Skin epidermis (tissue), 12 donors: ENCODE measurements at regions not wholly inside any gene's neighbourhood (a gene's known extent, or its start where the extent isn't known, plus 50 kb on each side); places are given as distances from the start of the nearest gene placed in this dataset.
"Not testable (repeated sequence)": the region's sequence is repeated elsewhere in the genome, so short reads cannot be mapped to it uniquely, and the experiment has no call there.

Source experiments
- H3K27ac ChIP-seq, 21 experiments: fragments of 200-600 bp; sonication (generic) in 11 of 21; one replicate each; pipeline ENCODE4 v1.5.0; 2020; ENCODE audit warnings: mild to moderate bottlenecking in 3 of 21, inconsistent platforms in 2 of 21, moderate library complexity in 2 of 21
- H3K4me3 ChIP-seq, 7 experiments: fragments of 200-600 bp; sonication (generic) in 2 of 7; one replicate each; pipeline ENCODE4 v1.5.0; 2020; ENCODE audit warnings: inconsistent platforms in 2 of 7, mild to moderate bottlenecking in 2 of 7, moderate library complexity in 1 of 7

DNA sequence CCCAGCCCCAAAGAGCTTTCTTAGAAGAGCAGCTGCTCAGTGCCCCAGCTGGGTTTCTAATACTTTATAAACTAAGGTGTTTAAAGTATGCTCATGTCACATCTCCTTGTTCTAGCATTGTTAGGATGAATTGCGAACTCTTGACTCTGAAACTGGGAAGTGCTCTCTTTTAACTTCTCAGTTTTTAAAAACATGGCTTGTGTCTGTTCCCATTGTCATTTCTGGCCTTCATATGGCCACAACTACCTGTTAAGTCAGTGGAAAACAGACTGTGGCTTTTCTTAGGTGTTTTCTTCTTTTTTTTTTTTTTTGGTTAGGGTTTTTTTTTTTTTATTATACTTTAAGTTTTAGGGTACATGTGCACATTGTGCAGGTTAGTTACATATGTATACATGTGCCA lies 164.7 kb downstream of the KCNRG start:
- H3K27ac ChIP-seq: no peak overlapping the region
- H3K4me3 ChIP-seq: no peak overlapping the region

DNA sequence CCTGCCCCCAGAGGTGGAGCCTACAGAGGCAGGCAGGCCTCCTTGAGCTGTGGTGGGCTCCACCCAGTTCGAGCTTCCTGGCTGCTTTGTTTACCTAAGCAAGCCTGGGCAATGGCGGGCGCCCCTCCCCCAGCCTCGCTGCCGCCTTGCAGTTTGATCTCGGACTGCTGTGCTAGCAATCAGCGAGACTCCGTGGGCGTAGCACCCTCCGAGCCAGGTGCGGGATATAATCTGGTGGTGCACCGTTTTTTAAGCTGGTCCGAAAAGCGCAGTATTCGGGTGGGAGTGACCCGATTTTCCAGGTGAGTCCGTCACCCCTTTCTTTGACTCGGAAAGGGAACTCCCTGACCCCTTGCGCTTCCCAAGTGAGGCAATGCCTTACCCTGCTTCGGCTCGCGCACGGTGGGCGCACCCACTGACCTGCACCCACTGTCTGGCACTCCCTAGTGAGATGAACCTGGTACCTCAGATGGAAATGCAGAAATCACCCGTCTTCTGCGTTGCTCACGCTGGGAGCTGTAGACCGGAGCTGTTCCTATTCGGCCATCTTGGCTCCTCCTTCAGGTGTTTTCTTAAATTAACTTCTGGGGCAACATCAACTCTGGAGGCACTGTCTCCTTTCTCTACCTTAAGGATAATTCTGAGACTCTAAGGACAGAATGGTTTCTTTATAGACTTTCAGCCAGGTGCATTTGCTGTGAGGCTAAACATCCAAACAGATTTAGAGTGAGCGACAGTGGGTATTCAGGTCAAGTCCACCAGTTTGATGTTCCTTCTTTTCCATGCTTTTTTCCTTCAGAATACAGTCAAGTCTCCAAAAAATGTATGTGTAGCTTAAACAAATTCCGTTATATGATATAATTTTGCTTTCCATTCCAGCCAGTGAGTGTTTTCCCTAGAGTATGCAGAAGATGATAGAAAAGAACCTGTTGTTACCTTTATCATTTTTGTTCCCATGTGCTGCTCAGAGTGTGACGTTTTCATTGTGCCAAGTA lies 170.8 kb downstream of the KCNRG start:
- not testable (repeated sequence) for H3K4me3 ChIP-seq, H3K27ac ChIP-seq

DNA sequence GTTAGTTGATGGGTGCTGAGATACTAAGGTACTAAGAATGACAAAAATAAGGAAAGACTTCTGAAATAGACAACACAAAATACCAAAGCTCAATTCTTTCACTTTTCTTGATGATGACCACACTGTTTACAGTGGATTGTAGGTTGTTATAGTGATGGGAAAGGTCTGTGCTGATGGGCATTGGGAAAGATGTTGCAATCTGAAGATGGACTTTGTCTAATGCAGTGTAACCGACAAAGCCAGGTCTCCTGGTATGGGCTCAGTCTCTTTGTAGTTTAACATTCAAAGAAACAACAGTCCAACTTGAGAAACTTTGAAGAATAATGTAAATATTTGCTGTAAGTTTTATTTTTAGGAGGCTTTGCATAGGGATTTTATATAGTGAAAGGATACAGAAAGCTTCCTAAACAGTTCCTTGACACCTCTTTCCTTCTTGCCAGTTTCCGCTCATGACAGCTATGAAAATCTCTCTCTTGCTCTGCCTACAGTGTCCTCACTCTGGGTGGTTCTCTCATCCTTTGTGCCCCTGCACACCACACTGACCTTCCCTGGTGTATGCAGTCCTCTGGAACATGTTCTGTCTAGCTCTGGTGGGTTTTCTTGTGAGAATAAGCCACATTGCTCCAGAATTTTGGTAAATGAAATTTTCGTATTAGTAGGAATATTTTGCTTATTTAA lies 172.2 kb downstream of the KCNRG start:
- no peak overlapping the region for H3K4me3 ChIP-seq
- no peak overlapping the region for H3K27ac ChIP-seq

DNA sequence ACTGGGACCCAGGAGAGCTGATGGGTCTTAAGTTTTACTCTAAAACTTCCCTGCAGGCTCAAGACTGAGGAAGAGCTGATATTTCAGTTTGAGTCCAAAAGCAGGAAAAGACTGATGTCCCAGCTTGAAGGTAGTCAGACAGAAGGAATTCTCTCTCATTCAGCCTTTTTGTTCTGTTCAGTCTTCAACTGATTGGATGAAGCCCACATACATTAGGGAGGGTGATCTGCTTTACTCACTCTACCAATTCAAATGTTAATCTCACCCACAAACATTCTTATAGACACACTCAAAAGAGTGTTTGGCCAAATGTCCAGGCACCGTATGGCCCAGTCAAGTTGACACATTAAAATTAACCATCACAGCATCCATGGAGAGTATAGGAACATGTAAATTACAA lies 173.5 kb downstream of the KCNRG start:
- Histone ChIP-seq H3K27ac (no peak overlapping the region), H3K4me3 (no peak overlapping the region)

DNA sequence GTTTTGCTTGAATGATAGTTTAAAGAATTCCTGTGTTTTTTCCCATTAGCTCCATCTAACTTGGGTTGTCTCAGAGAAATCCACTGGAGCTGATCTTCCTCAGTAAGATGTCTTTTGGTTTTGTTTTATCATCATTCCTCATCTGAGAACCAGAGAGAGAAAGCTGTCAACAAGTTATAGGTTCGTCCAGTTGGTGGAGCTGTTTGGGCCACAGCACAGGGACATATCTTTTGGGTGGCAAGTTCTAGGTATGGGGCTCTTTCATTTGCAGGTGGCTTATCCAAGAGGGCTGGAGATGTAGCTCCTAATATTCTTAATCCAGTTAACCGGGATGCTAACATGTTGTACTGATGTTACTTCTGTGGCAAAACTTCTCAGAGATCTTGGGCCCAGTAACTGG lies 174.2 kb downstream of the KCNRG start:
- Histone ChIP-seq H3K27ac (no peak overlapping the region), H3K4me3 (no peak overlapping the region)

DNA sequence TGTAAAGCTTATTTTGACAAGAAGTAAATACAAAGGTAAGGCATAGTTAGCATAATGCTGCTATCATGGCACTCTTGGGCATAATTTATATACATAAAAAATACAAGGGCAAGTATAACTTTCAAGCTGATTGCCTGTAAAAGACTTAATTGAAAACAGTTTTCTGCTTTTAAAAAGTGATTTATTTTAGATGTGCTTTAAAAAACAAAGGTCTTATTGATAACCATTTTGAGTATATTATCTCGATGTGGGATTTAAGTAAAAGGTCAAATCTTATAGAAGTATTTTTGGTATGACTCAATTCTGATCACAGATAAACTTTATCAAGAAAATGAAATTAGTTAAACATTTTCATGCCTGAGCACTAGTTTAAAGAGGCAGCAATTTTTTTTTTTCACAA lies 175.8 kb downstream of the KCNRG start:
- peak overlapping the region in 1 of 21 experiments; percentile 3 for H3K27ac ChIP-seq
- H3K4me3 ChIP-seq: no peak overlapping the region

DNA sequence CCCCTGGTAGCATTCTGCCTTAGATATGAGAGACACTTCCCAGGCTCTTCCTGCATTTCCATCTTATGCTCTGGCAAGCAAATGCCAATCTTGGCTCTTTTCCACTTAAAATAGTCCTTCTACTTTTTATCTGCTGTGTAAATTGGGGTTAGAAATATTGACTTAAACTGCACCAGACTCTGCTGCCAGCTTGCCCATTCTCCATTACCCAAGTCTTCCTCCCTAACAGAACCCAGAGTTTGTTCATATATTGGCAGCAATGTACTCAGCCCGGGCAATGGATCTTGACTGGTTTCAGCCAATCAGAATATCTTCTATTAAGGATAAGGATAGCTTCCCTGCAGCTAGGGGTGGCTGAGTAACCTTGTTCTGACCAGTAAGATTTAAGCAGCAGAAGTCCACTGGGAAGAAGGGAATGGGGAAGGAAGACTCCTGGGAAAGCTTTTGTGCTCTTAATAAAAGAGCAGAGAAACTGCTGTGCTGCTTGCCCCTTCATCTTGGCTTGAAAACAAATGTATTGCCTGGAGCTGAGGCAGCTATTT lies 177.1 kb downstream of the KCNRG start:
- Histone ChIP-seq H3K27ac (no peak overlapping the region), H3K4me3 (no peak overlapping the region)

DNA sequence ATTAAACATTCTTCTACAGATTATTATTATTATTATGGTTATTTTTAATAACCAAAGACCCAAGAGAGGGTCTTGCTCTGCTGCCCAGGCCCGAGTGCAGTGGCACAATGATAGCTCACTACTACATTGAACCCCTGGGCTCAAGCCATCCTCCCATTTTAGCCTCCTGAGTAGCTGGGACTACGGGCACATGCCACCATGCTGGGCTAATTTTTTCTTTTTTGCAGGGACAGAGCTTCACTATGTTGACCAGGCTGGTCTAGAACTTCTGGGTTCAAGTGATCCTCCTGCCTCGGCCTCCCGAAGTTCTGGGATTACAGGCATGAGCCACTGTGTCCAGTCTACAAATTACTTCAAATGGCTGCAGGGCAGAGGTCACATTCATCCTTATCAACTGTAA lies 179.8 kb downstream of the KCNRG start:
- no peak overlapping the region for H3K27ac ChIP-seq

DNA sequence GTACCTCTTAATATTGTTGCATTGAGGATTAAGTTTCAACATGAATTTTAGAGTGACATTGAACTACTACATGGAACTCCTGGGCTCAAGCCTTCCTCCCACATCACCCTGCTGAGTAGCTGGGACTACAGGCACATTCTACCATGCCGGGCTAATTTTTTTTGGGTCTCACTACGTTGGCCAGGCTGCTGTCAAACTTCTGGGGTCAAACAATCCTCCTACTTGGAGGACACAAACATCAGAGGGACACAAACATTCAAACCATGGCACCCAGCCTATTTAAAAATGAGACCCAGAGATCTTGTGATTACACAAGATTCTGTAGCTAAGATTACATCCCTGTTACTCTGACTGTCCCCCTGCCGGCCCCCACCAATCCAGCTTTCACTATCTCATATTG lies 180.9 kb downstream of the KCNRG start:
- no peak overlapping the region for H3K27ac ChIP-seq
- H3K4me3 ChIP-seq: no peak overlapping the region

More for the DNA sequence above, 179.8 kb downstream of the KCNRG start:
- no peak overlapping the region for H3K4me3 ChIP-seq

DNA sequence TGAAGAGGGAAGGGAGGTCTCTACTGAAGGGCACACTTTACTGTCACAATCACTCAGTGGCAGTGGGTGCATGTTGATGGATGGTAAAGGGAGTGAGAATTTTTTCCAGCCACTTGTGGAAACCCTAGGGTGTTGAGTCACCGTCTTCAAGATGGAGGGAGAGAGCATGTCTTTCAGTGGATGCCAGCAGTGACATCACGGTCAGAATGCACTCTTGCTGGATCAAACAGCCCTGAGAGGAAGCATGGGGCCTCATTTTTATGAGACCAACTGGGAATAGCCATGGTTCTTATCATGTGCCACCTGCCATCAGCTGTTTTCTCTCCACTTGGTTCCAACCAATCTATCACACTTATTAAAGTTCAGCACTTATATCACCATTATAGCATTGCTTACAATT lies 182.5 kb downstream of the KCNRG start:
- no peak overlapping the region for H3K27ac ChIP-seq

DNA sequence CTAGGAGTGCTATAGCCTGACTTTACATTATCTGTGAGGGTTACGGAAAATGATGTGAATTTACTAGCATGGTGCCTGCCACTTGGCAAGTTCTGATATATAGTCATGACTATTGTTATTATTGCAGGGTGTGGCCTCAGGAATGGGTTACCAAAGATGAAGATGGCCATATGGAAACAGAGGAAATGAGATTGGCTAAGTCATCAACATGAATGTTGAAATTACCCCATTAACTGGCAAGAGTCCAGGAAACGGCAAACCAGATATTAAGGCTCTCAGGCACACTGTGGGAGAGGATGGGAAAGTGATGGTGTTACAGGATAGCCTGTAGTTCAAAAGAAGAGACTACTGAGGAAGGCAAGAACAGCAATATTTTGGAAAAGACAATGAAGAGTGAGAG lies 183.3 kb downstream of the KCNRG start:
- Histone ChIP-seq H3K27ac (no peak overlapping the region), H3K4me3 (no peak overlapping the region)

More for the DNA sequence above, 182.5 kb downstream of the KCNRG start:
- H3K4me3 ChIP-seq: no peak overlapping the region

DNA sequence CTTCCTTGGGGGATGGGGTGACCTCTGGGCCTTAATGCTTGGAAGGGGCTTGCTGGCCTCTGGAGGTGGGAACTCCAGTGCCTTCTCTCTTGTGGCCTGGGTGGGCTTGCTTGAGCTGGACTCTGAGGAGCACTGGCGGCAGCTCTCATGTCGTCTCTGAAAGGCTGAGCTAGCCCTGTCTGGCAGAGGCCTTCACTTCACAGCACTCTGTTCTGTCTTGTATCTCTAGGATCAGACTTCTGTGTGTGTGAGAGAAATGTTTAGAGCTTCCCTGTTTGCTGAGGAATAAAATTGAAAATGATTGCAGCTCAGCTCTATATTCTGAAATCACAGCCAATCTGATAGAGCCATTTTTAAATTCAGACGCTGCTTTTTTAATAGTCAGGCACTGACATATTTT lies 185.3 kb downstream of the KCNRG start:
- Histone ChIP-seq H3K27ac (no peak overlapping the region), H3K4me3 (no peak overlapping the region)

DNA sequence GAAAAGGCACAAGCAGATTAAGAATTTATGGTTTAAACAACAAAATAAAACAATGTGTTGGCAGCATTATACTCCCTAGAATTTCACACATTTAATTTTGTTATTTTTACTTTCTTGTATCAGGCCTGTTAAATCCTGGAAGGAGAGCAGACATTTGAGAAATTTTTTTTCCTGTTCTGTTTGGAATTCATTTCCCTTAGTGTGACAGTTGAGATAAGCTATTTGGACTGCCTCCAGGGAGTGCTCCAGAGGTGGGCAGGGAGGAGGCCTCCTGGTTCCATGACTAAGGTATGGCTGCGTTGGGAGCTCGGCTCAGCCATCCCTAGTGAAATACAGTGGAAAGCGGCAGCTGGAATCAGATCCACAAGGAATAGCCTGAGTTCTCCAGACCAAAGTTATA lies 185.7 kb downstream of the KCNRG start:
- no peak overlapping the region for H3K4me3 ChIP-seq
- no peak overlapping the region for H3K27ac ChIP-seq

DNA sequence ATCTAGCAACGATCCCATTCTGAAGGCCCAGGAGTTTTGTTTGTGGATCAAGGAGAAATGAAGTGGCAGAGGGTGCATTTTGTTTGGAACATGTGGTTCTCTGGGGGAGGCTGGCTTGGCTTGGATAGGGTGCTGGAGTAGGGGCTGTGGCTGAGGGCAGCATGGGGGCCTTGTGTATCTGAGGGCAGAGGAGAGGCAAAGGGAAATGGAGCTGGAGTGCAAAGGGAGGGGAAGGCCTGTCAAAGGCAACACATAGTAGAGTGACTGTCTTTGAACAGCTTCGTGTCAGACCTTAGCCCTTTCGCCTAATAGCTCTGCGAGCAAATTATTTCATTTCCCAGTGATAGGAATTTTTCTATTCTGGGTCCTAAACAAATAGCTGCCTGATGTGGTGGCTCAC lies 187.2 kb downstream of the KCNRG start:
- H3K4me3 ChIP-seq: no peak overlapping the region
- H3K27ac ChIP-seq: no peak overlapping the region

DNA sequence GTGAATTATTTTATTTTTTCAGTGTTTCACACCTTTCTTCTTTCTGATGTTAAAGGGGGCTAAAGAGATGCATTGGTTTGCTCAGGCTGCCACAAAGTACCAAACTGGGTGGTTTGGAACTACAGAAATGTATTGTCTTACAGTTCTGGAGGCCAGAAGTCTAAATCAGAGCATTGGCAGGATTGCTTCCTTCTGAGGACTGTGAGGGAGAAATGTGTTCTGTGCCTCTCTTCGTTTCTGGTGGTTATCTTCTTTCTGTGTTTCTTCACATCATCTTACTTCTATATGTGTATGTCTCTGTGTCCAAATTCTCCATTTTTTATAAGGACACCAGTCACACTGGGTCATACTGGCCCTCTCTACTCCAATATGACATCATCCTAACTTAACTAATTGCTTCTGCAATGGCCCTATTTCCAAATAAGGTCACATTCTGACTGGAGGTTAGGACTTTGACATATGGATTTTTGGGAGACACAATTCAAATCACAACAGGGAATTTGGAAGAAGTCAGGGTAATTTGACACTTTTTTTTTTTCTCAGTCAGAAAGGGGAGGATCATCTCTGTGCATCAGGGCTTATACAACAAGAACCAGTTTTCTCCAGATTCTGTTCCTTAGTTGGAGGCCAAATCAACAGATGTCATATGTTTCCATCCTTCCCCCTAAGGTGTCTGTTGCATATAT lies 188.2 kb downstream of the KCNRG start:
- Histone ChIP-seq H3K27ac (no peak overlapping the region), H3K4me3 (no peak overlapping the region)

DNA sequence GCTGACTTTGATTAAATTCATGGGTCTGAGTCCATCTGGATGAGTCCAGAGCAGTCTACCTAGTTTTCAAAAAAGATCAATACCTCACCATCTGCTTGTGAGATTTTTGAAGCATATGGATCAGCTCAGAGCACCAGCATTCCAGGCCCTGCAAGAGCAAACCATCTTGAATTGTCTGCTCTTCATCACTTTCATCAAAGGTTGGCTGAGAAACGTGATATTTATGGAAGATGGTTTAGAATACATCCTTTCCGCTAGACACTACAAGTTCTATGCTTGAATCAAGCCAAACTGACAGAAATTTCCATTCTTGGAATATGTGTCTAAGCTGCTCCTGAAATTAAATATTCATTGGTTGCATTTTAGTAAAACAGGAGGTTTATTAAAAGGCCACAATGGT lies 190.3 kb downstream of the KCNRG start:
- Histone ChIP-seq H3K27ac (no peak overlapping the region), H3K4me3 (no peak overlapping the region)

DNA sequence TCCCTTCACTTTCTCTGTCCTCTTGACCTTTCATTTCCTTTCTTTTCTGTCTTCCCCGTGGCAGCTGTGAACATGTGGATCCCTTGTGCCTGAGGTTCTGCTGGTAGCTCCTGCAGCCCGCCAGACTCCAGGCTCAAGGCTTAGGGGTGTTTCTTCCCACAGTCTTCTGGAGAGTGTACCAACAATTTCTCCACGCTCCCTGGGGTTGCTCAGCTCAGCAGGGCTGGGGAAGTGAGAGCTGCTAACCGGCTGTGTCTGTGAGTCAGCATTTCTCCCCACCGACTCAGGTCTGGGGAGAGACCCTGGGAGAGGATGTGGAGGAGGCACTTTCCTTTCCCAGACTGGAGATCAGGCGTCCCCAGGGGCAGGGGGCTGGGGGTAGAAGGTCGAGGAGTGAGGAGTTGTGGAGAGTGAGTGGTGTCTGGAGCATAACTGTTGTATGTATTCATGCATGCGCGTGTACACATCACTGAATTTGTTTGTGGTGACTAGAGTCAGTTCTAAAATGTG lies 193.6 kb downstream of the KCNRG start:
- Histone ChIP-seq H3K4me3 (peak overlapping the region in 1 of 7 experiments; percentile 17), H3K27ac (peak overlapping the region in 9 of 21 experiments; percentile 3 to 52 (median 30))

DNA sequence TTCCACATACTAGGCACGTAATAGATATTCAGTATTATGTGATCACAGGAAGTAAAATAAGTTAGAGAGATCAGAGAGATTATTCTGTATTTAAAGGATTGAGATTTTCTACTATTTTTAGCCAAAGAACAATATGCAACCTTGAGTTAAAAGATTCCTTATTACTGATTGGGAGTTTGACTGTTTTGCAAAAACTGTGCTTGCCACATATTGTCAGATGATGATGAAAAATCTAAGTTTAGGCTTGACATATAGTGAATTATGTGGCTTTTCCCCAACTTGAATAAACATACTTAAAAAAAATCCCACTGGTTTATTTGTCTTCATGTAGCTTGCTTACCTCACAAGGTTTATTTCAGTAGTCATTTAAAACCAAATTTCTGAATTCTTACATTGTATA lies 194.4 kb downstream of the KCNRG start:
- Histone ChIP-seq H3K4me3 (no peak overlapping the region), H3K27ac (no peak overlapping the region)

DNA sequence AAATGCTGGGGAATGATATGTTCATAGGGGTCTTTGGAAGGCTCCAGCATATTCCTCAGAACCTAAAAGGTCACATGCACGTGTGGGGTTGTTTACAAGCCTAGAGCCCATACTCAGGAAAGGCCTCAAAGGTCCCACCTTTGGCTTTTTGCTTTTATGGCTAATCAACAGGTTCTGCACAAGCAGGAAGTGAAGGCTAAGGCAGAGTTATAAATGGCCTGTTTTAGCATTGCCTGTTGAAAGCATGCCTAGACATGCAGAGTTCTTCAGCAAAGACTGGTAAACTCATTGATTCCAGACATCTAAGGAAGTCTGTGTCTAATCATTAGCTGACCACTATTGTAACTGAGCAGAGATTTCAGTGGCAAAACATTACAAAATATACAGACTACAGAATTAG lies 198.3 kb downstream of the KCNRG start:
- H3K4me3 ChIP-seq: no peak overlapping the region

DNA sequence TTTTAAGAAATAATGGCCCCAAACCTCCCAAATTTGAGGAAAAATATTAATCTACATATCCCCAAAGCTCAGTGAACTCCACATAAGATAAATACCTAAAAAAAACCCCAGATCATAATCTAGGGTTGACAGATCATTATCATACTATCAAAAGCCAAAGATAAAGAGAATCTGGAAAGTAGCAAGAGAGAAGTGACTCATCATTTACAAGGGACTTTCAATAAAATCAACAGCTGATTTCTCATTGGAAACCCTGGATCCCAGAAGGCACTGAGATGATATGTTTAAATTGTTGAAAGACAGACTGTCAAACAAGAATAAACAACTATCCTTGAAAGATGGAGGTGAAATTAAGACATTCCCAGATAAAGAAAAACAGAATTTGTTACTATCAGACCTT lies 199.3 kb downstream of the KCNRG start:
- H3K27ac ChIP-seq: no peak overlapping the region
- H3K4me3 ChIP-seq: no peak overlapping the region

More for the DNA sequence above, 198.3 kb downstream of the KCNRG start:
- H3K27ac ChIP-seq: no peak overlapping the region
